GM18511 (cell line): ENCODE measurements at regions not wholly inside any gene's neighbourhood (a gene's known extent, or its start where the extent isn't known, plus 50 kb on each side); places are given as distances from the start of the nearest gene placed in this dataset.
"Not testable (repeated sequence)": the region's sequence is repeated elsewhere in the genome, so short reads cannot be mapped to it uniquely, and the experiment has no call there.

Experiments used
- ATAC-seq: cut with Tn5 transposase; IDR thresholded peaks from one replicate; pipeline ENCODE4 v1.9.1; 2021; ENCODE audit warnings: mild to moderate bottlenecking, moderate library complexity; ENCODE audit not compliant: unreplicated experiment

GRCh38 chr4:79575709-79576428 is 167.8 kb upstream of the GK2 start:
- peak; percentile 11 for ATAC-seq

- ATAC-seq, result no peak
These were observed 166.9 kb upstream of the GK2 start for GRCh38 chr4:79574741-79575451.

GRCh38 chr4:79563219-79563618 is 155.2 kb upstream of the GK2 start:
- ATAC-seq, result no peak

GRCh38 chr4:79561751-79562150 is 153.7 kb upstream of the GK2 start:
- no peak for ATAC-seq

- ATAC-seq, result not testable (repeated sequence)
These were observed 151.4 kb upstream of the GK2 start for GRCh38 chr4:79559398-79559797.

- ATAC-seq, result no peak
These were observed 144.3 kb upstream of the GK2 start for GRCh38 chr4:79552311-79552710.

- ATAC-seq, result no peak
These were observed 143.5 kb upstream of the GK2 start for GRCh38 chr4:79551555-79551954.

- ATAC-seq, result no peak
These were observed 139.8 kb upstream of the GK2 start for GRCh38 chr4:79547851-79548250.

- not testable (repeated sequence) for ATAC-seq
These were observed 137.3 kb upstream of the GK2 start for GRCh38 chr4:79545292-79545691.

GRCh38 chr4:79540143-79540542 is 132.1 kb upstream of the GK2 start:
- ATAC-seq, result no peak

- no peak for ATAC-seq
These were observed 127.5 kb upstream of the GK2 start for GRCh38 chr4:79535516-79535915.

GRCh38 chr4:79528241-79528706 is 120.2 kb upstream of the GK2 start:
- no peak for ATAC-seq

GRCh38 chr4:79526641-79527565 is 118.9 kb upstream of the GK2 start:
- ATAC-seq, result no peak

- no peak for ATAC-seq
These were observed 108.1 kb upstream of the GK2 start for GRCh38 chr4:79516114-79516513.

- ATAC-seq, result no peak
These were observed 106.7 kb upstream of the GK2 start for GRCh38 chr4:79514621-79515329.

- no peak for ATAC-seq
These were observed 105.5 kb upstream of the GK2 start for GRCh38 chr4:79513576-79513975.

- no peak for ATAC-seq
These were observed 104.3 kb upstream of the GK2 start for GRCh38 chr4:79512363-79512762.

- ATAC-seq, result no peak
These were observed 94.1 kb upstream of the GK2 start for GRCh38 chr4:79502081-79502480.

GRCh38 chr4:79498282-79498681 is 90.3 kb upstream of the GK2 start:
- no peak for ATAC-seq

- ATAC-seq, result no peak
These were observed 89.0 kb upstream of the GK2 start for GRCh38 chr4:79497001-79497400.

GRCh38 chr4:79495447-79495846 is 87.4 kb upstream of the GK2 start:
- no peak for ATAC-seq
